Panc1 (cell line): ENCODE measurements at regions not wholly inside any gene's neighbourhood (a gene's known extent, or its start where the extent isn't known, plus 50 kb on each side); places are given as distances from the start of the nearest gene placed in this dataset.
"Not testable (repeated sequence)": the region's sequence is repeated elsewhere in the genome, so short reads cannot be mapped to it uniquely, and the experiment has no call there.

Experiments
- ATAC-seq: fragments of 200-7000 bp; cut with Tn5 transposase; 2 replicates; pipeline ENCODE4 v1.9.1; 2020; ENCODE audit warnings: mild to moderate bottlenecking, moderate library complexity
- BruUV-seq: library from RNA; stranded (reverse); fragments of 400-500 nt; replicated peaks from 2 replicates; lab custom pipeline; 2021; lab: Mats Ljungman, UMichigan
- CTCF ChIA-PET: fragments of 300-600 bp; sonication (Branson Sonifier 250); formaldehyde crosslinking; loops from one replicate; lab custom pipeline; 2022; ENCODE audit warnings: antibody characterized with exemption; lab: Charles Lee
- POLR2A ChIA-PET: fragments of 300-600 bp; sonication (Branson Sonifier 250); formaldehyde crosslinking; loops from one replicate; lab custom pipeline; 2022; ENCODE audit warnings: antibody characterized with exemption; lab: Charles Lee
- DNase-seq: peaks from one replicate; pipeline ENCODE4 v3.0.0-alpha.2; 2010; ENCODE audit warnings: low read depth, low spot score
- H3K27ac ChIP-seq: 2 replicates; pipeline ENCODE4 v1.5.1; 2011; ENCODE audit warnings: mild to moderate bottlenecking, low read length, inconsistent platforms
- H3K27me3 ChIP-seq: fragments of 200-500 bp; sonication (Bioruptor generic); 2 replicates; pipeline ENCODE4 v1.6.0; 2014; ENCODE audit warnings: low read length, inconsistent platforms; ENCODE audit not compliant: control insufficient read depth, insufficient read depth
- H3K36me3 ChIP-seq: fragments of 200-500 bp; sonication (Bioruptor generic); 2 replicates; pipeline ENCODE4 v1.5.1; 2014; ENCODE audit warnings: inconsistent platforms, mild to moderate bottlenecking, low read length, moderate library complexity; ENCODE audit not compliant: control insufficient read depth, insufficient read depth
- H3K4me1 ChIP-seq: 2 replicates; pipeline ENCODE4 v1.5.1; 2011; ENCODE audit warnings: inconsistent platforms, mild to moderate bottlenecking, low read length, moderate library complexity; ENCODE audit not compliant: control insufficient read depth, insufficient read depth
- H3K4me3 ChIP-seq, 2 experiments: 2 replicates each; pipeline ENCODE4 v1.5.1; 2011 to 2012; ENCODE audit warnings: low read depth in 2 of 2, low read length in 2 of 2, mild to moderate bottlenecking in 2 of 2, inconsistent platforms in 1 of 2, moderate library complexity in 1 of 2
- H3K9me3 ChIP-seq: fragments of 200-500 bp; sonication (Bioruptor generic); 2 replicates; pipeline ENCODE4 v1.5.1; 2014; ENCODE audit warnings: low read depth, mild to moderate bottlenecking, inconsistent platforms, low read length, moderate library complexity; ENCODE audit not compliant: control insufficient read depth, insufficient read depth
- CTCF ChIP-seq: fragments of 450-650 bp; IDR thresholded peaks from 2 replicates; pipeline ENCODE4 v1.5.1; 2017; ENCODE audit warnings: mild to moderate bottlenecking
- POLR2AphosphoS5 ChIP-seq: IDR thresholded peaks from 2 replicates; pipeline ENCODE4 v1.6.1; 2012; ENCODE audit warnings: mild to moderate bottlenecking, low read depth, low read length, moderate library complexity
- SIN3A ChIP-seq: IDR thresholded peaks from 2 replicates; pipeline ENCODE4 v1.6.1; 2012; ENCODE audit warnings: low read depth, mild to moderate bottlenecking, low read length, moderate library complexity, borderline replicate concordance; ENCODE audit not compliant: insufficient read depth
- TCF7L2 ChIP-seq: IDR thresholded peaks from 2 replicates; pipeline ENCODE4 v1.6.1; 2011; ENCODE audit warnings: mild to moderate bottlenecking, low read depth, low read length, inconsistent platforms
- in situ Hi-C: cut with HindIII; loops from 2 replicates; pipeline ENCODE4 v1.10.0; 2016; ENCODE audit warnings: low sequenced_read_pairs, low pct_unique_long_range_greater_than_20kb
- intact Hi-C: fragments of 100-400 bp; cut with micrococcal nuclease; formaldehyde crosslinking; loops from one replicate; pipeline ENCODE4 v1.10.0; 2022; ENCODE audit not compliant: unreplicated experiment
- TF ChIP-seq, protein P1 (sequence below), 2 experiments: IDR thresholded peaks; 2 replicates each; pipeline ENCODE4 v1.6.1; 2011 to 2012; ENCODE audit warnings: low read depth in 2 of 2, control low read depth in 1 of 2, low read length in 1 of 2, mild to moderate bottlenecking in 1 of 2, moderate library complexity in 1 of 2; ENCODE audit not compliant: insufficient read depth in 1 of 2

- Histone ChIP-seq H3K9me3 (no peaks in the 10 kb centered on the region), H3K27ac (no peak overlapping the region), H3K4me3 (no peak overlapping the region), H3K27me3 (no peaks in the 10 kb centered on the region; the same call in 1 of the 2 replicates), H3K4me1 (no peaks in the 10 kb centered on the region; the same call in 1 of the 2 replicates), H3K36me3 (no peaks in the 10 kb centered on the region)
- no peak for TF ChIP-seq SIN3A
- TF ChIP-seq POLR2AphosphoS5: no peak
- TF ChIP-seq CTCF: no peak
- TF ChIP-seq, protein P1, sequence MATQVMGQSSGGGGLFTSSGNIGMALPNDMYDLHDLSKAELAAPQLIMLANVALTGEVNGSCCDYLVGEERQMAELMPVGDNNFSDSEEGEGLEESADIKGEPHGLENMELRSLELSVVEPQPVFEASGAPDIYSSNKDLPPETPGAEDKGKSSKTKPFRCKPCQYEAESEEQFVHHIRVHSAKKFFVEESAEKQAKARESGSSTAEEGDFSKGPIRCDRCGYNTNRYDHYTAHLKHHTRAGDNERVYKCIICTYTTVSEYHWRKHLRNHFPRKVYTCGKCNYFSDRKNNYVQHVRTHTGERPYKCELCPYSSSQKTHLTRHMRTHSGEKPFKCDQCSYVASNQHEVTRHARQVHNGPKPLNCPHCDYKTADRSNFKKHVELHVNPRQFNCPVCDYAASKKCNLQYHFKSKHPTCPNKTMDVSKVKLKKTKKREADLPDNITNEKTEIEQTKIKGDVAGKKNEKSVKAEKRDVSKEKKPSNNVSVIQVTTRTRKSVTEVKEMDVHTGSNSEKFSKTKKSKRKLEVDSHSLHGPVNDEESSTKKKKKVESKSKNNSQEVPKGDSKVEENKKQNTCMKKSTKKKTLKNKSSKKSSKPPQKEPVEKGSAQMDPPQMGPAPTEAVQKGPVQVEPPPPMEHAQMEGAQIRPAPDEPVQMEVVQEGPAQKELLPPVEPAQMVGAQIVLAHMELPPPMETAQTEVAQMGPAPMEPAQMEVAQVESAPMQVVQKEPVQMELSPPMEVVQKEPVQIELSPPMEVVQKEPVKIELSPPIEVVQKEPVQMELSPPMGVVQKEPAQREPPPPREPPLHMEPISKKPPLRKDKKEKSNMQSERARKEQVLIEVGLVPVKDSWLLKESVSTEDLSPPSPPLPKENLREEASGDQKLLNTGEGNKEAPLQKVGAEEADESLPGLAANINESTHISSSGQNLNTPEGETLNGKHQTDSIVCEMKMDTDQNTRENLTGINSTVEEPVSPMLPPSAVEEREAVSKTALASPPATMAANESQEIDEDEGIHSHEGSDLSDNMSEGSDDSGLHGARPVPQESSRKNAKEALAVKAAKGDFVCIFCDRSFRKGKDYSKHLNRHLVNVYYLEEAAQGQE (IDR thresholded peaks at IDR 0.05; ENCODE audit: insufficient read depth in 1 of 2, low read depth in 2 of 2, low read length in 1 of 2): no peak
- TF ChIP-seq TCF7L2: no peak
- in situ Hi-C loops (no loop called here), intact Hi-C loops (no loop called here)
- CTCF ChIA-PET: no interaction called here
- DNase-seq: no peak
- ATAC-seq: no peak
- BruUV-seq: no TSS peak
- POLR2A ChIA-PET: no interaction called here
These were observed 70.9 kb upstream of the UBASH3B start for GRCh38 chr11:122584670-122585069.

DNA sequence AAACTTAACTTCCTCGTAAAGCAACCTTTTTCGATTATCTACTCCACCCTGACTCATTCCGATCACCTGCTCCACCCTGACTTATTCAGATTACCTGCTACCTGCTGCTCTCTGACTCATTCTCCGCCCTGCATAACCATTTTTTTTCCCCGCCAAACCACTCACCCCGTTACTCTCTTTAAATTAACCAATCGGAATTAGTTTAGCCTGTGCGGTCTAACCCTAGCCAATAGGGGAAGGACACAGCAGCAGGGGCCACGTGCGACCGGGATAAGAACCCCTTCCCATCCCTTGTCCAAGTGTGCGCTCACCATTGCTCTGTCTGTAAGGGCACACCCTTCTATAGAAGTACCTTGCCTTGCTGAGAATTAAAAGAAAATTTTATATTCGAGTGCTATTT lies 75.5 kb upstream of the UBASH3B start:
- BruUV-seq, DNase-seq, H3K27ac ChIP-seq, H3K9me3 ChIP-seq, H3K27me3 ChIP-seq, H3K4me1 ChIP-seq, POLR2A ChIA-PET, in situ Hi-C loops, H3K36me3 ChIP-seq: not testable (repeated sequence)
- CTCF ChIA-PET: interaction anchor here (0.7 to 0.9 kb wide), 2 partner anchors 9 to 384 kb away, joined by 3 to 4 read pairs; no protein-coding TSS in a partner anchor
- intact Hi-C loops: loop anchor here (2.0 kb wide), 1 partner anchor 277 kb away; no protein-coding TSS in a partner anchor
- peak overlapping the region; percentile 48 to 58 for H3K4me3 ChIP-seq
- peak; percentile 65 for ATAC-seq

DNA sequence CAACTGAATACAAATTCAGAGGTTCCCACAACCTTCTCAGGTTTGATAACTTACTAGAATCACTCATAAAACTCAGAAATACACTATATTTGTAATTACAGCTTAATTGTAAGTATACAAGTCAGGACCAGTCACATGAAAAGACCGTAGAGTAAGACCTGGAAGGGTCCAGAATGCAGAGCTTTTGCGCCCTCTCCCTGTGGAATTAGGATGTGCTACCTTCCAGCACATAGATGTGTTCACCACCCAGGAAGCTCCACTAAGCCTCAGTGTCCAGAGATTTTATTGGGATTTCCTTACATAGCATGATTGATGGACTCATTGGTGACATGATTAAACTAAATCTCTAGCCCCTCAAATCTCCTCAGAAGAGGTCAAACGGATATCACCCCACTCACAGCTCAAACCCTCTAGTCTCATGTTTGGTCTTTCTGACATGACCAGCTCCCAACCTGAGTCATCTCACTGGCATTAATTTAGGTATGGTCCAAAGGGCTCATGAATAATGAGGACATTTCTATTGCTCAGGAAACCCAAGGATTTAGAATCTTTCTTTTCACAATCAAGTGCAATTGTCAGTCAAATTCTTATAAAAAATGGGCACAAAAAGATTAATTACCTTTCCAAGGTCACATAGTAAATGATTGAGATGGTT lies 77.2 kb upstream of the UBASH3B start:
- TF ChIP-seq POLR2AphosphoS5: no peak
- TF ChIP-seq SIN3A: no peak
- TF ChIP-seq CTCF: peak; percentile 38
- TF ChIP-seq, protein P1 (IDR thresholded peaks at IDR 0.05; ENCODE audit: insufficient read depth in 1 of 2, low read depth in 2 of 2, low read length in 1 of 2): no peak
- TF ChIP-seq TCF7L2: no peak
- Histone ChIP-seq H3K4me3 (no peak overlapping the region), H3K36me3 (no peaks in the 10 kb centered on the region), H3K27ac (no peak overlapping the region), H3K4me1 (no peaks in the 10 kb centered on the region; the same call in 1 of the 2 replicates), H3K27me3 (no peaks in the 10 kb centered on the region), H3K9me3 (no peaks in the 10 kb centered on the region)
- in situ Hi-C loops: no loop called here
- no TSS peak for BruUV-seq
- ChIA-PET POLR2A (no interaction called here), CTCF (interaction anchor here (0.6 to 0.7 kb wide), 3 partner anchors 97 to 440 kb away, joined by 3 to 8 read pairs (median 5); no protein-coding TSS in a partner anchor)
- ATAC-seq: no peak
- intact Hi-C loops: no loop called here
- DNase-seq: no peak
